ENCODE measurements at regions not wholly inside any gene's neighbourhood (a gene's known extent, or its start where the extent isn't known, plus 50 kb on each side); places are given as distances from the start of the nearest gene placed in this dataset.

DNA sequence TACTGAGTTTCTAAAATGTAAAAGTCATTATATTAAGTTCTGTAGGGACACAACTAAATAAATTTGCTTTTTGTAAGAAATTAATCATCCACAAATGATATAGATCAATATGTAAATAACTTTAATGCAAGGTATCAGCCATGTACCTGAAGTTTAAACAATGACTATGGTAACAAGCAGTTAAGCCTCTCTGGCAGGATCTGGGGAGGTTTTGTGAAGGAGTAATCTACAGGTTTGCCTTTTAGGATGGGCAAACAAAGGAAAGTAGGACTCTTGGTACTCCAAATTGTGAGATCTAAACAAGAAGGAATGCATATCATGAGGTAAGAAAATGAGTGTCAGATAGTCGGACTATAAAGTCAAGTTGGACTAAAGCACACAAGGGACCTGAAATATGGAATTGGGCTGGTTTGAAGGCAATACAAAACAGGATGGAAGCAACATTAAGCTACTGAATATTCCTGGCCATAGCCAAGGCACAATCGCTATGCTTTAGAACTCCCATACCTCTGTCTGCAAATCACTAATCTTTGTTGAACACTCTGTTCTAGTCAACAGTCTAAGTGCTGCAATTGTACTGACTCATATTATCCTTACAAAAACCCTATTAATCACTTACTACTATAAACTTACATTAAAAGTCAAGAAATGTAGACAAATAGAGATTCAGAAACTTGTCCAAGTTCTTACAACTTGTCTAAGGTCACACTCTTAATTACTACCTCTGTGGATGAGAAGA lies 412.8 kb downstream of the DIPK2A start:
- no peaks in the 10 kb centered on the region for H3K27me3 ChIP-seq
- no peaks in the 10 kb centered on the region for H3K36me3 ChIP-seq
- H3K9me3 ChIP-seq: no peaks in the 10 kb centered on the region
- no peaks in the 10 kb centered on the region for H3K4me1 ChIP-seq
- 86 to 94% methylated on average over 2 of the region's 2 CpGs for WGBS, 2 donors
- TF ChIP-seq, protein P1, sequence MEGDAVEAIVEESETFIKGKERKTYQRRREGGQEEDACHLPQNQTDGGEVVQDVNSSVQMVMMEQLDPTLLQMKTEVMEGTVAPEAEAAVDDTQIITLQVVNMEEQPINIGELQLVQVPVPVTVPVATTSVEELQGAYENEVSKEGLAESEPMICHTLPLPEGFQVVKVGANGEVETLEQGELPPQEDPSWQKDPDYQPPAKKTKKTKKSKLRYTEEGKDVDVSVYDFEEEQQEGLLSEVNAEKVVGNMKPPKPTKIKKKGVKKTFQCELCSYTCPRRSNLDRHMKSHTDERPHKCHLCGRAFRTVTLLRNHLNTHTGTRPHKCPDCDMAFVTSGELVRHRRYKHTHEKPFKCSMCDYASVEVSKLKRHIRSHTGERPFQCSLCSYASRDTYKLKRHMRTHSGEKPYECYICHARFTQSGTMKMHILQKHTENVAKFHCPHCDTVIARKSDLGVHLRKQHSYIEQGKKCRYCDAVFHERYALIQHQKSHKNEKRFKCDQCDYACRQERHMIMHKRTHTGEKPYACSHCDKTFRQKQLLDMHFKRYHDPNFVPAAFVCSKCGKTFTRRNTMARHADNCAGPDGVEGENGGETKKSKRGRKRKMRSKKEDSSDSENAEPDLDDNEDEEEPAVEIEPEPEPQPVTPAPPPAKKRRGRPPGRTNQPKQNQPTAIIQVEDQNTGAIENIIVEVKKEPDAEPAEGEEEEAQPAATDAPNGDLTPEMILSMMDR (IDR thresholded peaks at IDR 0.05): no peak
- no peak for TF ChIP-seq POLR2A (IDR thresholded peaks at IDR 0.05)
- no peak for TF ChIP-seq EP300 (IDR thresholded peaks at IDR 0.05)
- H3K27ac ChIP-seq: no peak overlapping the region
- no peak for DNase-seq (ENCODE audit: low spot score in 2 of 2)
- no peak overlapping the region for H3K4me3 ChIP-seq

DNA sequence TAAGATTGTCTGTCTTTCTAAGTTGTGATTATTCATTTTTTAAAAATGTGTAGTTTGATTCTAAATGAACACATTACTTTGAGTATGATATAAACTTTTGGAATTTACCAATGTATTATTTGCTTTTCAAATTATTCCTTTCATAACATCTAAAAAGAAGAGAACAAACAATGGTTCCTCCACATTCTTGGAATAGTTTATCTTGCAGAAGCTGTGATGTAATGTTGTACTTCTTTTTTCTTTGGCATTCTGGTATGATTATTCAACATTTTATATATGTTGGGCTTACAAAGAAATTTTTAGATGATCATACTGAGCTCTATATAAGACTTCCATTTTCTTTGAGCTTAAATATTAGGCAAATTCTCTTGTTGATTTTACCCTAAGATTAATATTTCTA lies 419.2 kb downstream of the DIPK2A start:
- Histone ChIP-seq H3K4me3 (no peak overlapping the region), H3K4me1 (no peaks in the 10 kb centered on the region), H3K27me3 (no peaks in the 10 kb centered on the region), H3K27ac (no peak overlapping the region), H3K9me3 (no peaks in the 10 kb centered on the region), H3K36me3 (no peaks in the 10 kb centered on the region)
- TF ChIP-seq, protein P1 (IDR thresholded peaks at IDR 0.05): no peak
- TF ChIP-seq POLR2A (IDR thresholded peaks at IDR 0.05) (no peak), EP300 (IDR thresholded peaks at IDR 0.05) (no peak)
- no peak for DNase-seq (ENCODE audit: low spot score in 2 of 2)

DNA sequence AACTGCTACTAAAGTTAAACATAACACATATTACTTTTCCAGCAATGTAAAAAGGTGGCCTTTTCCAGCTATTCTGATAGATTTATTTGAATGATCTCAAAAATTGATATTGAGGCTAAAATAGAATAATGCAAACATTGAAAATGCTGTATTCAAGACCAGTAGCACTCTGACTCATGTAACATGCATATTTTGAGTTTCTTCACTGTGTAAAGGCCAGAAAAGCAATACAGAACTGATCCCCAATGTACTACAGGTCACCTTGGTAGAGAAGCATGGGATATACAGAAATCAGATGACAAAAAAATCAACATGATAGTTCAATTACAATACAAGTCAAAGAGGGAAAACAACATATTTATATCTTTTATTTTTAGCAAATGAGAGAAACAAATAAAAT lies 419.6 kb downstream of the DIPK2A start:
- DNase-seq (ENCODE audit: low spot score in 2 of 2): no peak
- no peaks in the 10 kb centered on the region for H3K27me3 ChIP-seq
- TF ChIP-seq POLR2A (IDR thresholded peaks at IDR 0.05) (no peak), EP300 (IDR thresholded peaks at IDR 0.05) (no peak)
- TF ChIP-seq, protein P1 (IDR thresholded peaks at IDR 0.05): no peak
- no peak overlapping the region for H3K27ac ChIP-seq
- no peaks in the 10 kb centered on the region for H3K4me1 ChIP-seq
- H3K9me3 ChIP-seq: no peaks in the 10 kb centered on the region
- no peaks in the 10 kb centered on the region for H3K36me3 ChIP-seq
- H3K4me3 ChIP-seq: no peak overlapping the region

- Histone ChIP-seq H3K4me1 (no peaks in the 10 kb centered on the region), H3K27me3 (no peaks in the 10 kb centered on the region), H3K36me3 (no peaks in the 10 kb centered on the region), H3K4me3 (no peak overlapping the region), H3K9me3 (peaks cover 0 to 13% (median 3%) of the 10 kb centered on the region in 4 donors), H3K27ac (no peak overlapping the region)
- DNase-seq (ENCODE audit: low spot score in 2 of 2): no peak
- TF ChIP-seq, protein P1 (IDR thresholded peaks at IDR 0.05): no peak
- TF ChIP-seq POLR2A (IDR thresholded peaks at IDR 0.05): no peak
- no peak for TF ChIP-seq EP300 (IDR thresholded peaks at IDR 0.05)
Measured at GRCh38 chr3:144394032-144394431, 422.4 kb downstream of the DIPK2A start.

- no peak overlapping the region for H3K4me3 ChIP-seq
- H3K27ac ChIP-seq: no peak overlapping the region
- H3K4me1 ChIP-seq: no peaks in the 10 kb centered on the region
- DNase-seq (ENCODE audit: low spot score in 2 of 2): no peak
- H3K36me3 ChIP-seq: no peaks in the 10 kb centered on the region
- H3K27me3 ChIP-seq: no peaks in the 10 kb centered on the region
- WGBS, 2 donors: 82 to 86% methylated on average over 5 of the region's 5 CpGs
- H3K9me3 ChIP-seq: peaks cover 0 to 29% (median 4%) of the 10 kb centered on the region in 4 donors
- TF ChIP-seq, protein P1 (IDR thresholded peaks at IDR 0.05): no peak
- TF ChIP-seq EP300 (IDR thresholded peaks at IDR 0.05) (no peak), POLR2A (IDR thresholded peaks at IDR 0.05) (no peak)
Measured at GRCh38 chr3:144402430-144402829, 430.8 kb downstream of the DIPK2A start.

Data from tibial nerve (tissue), 4 donors.